Skeletal muscle satellite cell (primary cell): ENCODE measurements at regions not wholly inside any gene's neighbourhood (a gene's known extent, or its start where the extent isn't known, plus 50 kb on each side); places are given as distances from the start of the nearest gene placed in this dataset.

Experiments
- H3K27me3 ChIP-seq: 2 replicates; pipeline ENCODE4 v1.7.0; 2013; ENCODE audit warnings: low read length; ENCODE audit not compliant: control insufficient read depth, insufficient read depth
- H3K36me3 ChIP-seq: 2 replicates; pipeline ENCODE4 v1.7.0; 2013; ENCODE audit warnings: mild to moderate bottlenecking, control low read depth, low read length; ENCODE audit not compliant: insufficient read depth
- H3K4me1 ChIP-seq: 2 replicates; pipeline ENCODE4 v1.7.0; 2013; ENCODE audit warnings: low read length; ENCODE audit not compliant: control insufficient read depth, insufficient read depth
- H3K4me2 ChIP-seq: 2 replicates; pipeline ENCODE4 v1.7.0; 2013; ENCODE audit warnings: mild to moderate bottlenecking, low read length
- H3K4me3 ChIP-seq: 2 replicates; pipeline ENCODE4 v1.7.0; 2013; ENCODE audit warnings: low read length
- H3K9ac ChIP-seq: 2 replicates; pipeline ENCODE4 v1.7.0; 2013; ENCODE audit warnings: mild to moderate bottlenecking, low read depth, low read length, moderate library complexity
- H3K9me3 ChIP-seq: replicated peaks from 2 replicates; pipeline ENCODE4 v1.7.0; 2013; ENCODE audit warnings: mild to moderate bottlenecking, control low read depth, low read length

DNA sequence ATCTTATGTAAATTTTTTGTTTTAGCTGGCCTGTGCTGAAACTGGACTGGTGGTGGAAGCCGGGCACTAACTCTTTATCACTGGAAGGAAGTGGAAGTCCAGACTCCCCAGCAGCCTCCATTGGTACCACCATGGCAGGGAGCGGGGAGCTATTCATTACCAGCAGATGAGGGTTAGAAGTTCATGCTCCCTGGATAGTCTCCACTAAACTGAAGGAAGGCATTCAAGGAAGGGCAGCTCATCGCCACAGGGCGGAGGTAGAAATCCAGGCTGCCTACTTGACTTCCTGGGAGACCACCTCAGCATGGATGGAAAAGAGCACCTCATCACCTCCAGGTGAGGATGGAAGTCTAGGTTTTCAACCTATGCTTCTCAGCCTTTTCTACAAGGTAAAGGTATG lies 130.9 kb downstream of the SLC16A9 start:
- Histone ChIP-seq H3K9ac (no peak overlapping the region), H3K4me1 (no peaks in the 10 kb centered on the region), H3K36me3 (no peaks in the 10 kb centered on the region), H3K9me3 (no peaks in the 10 kb centered on the region), H3K4me2 (no peak overlapping the region), H3K27me3 (peaks cover 3% of the 10 kb centered on the region), H3K4me3 (no peak overlapping the region)

GRCh38 chr10:59577984-59578383 lies 131.7 kb downstream of the SLC16A9 start:
- H3K36me3 ChIP-seq: no peaks in the 10 kb centered on the region
- no peak overlapping the region for H3K4me2 ChIP-seq
- H3K9ac ChIP-seq: no peak overlapping the region
- peaks cover 3% of the 10 kb centered on the region for H3K27me3 ChIP-seq
- no peaks in the 10 kb centered on the region for H3K9me3 ChIP-seq
- no peak overlapping the region for H3K4me3 ChIP-seq
- H3K4me1 ChIP-seq: no peaks in the 10 kb centered on the region

DNA sequence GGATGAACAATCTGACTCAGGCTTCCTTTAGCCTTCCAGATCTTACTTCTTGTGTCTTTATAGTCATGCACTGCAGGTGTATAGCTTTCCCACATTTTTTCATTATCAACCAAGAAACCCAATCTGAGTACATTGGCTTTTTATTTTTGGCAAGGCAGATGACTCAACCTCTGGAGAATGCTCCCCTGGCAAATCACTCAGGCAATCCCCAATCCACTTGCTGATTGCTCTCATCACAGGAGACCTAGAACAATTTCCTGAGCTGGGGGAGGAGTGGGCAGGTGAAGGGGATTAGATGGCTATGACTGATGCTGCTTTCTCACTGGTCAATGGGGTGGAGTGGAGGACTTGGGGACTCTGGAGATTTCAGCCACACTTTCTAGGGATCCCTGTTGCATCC lies 134.4 kb downstream of the SLC16A9 start:
- no peaks in the 10 kb centered on the region for H3K9me3 ChIP-seq
- H3K9ac ChIP-seq: no peak overlapping the region
- no peaks in the 10 kb centered on the region for H3K36me3 ChIP-seq
- H3K27me3 ChIP-seq: peaks cover 6% of the 10 kb centered on the region
- no peak overlapping the region for H3K4me3 ChIP-seq
- no peaks in the 10 kb centered on the region for H3K4me1 ChIP-seq
- H3K4me2 ChIP-seq: no peak overlapping the region

DNA sequence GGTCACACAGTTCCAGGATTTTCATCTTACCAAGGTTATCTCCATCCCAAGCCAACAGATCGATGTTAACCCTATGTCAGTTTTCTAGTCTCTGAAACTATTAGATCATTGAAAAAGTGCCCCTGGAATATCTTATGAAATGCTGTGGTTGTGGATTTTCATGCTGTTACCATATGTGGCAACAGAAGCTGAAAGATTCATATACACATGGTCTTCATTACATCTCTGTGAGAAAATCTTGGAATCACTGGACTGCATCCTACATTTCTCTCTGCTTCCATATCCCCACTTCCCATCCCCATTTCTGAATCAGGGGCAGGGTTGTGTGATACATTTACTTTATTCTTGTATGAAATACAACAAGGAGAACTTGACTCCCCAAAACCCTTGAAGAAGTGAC lies 146.1 kb downstream of the SLC16A9 start:
- Histone ChIP-seq H3K4me3 (no peak overlapping the region), H3K9me3 (no peaks in the 10 kb centered on the region), H3K4me2 (no peak overlapping the region), H3K36me3 (no peaks in the 10 kb centered on the region), H3K9ac (no peak overlapping the region), H3K27me3 (no peaks in the 10 kb centered on the region), H3K4me1 (peaks cover 7% of the 10 kb centered on the region)

DNA sequence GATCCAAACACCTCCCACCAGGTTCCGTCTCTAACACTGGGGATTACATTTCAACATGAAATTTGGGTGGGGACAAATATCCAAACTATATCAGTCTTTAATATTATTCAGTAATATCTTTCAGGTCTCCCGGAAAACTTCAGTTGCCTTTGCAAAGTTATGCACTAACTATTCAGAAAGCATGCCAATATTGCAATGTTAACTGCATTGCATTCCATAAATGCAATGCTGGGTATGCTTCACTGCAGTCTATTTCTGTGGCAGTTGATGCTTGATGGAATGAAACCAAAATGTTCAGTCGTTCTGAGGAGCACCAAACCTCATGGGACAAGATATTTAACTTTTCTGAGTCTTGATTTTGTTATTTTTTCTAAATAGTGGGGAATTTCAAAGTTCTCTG lies 147.5 kb downstream of the SLC16A9 start:
- no peak overlapping the region for H3K4me2 ChIP-seq
- H3K4me3 ChIP-seq: no peak overlapping the region
- H3K27me3 ChIP-seq: no peaks in the 10 kb centered on the region

DNA sequence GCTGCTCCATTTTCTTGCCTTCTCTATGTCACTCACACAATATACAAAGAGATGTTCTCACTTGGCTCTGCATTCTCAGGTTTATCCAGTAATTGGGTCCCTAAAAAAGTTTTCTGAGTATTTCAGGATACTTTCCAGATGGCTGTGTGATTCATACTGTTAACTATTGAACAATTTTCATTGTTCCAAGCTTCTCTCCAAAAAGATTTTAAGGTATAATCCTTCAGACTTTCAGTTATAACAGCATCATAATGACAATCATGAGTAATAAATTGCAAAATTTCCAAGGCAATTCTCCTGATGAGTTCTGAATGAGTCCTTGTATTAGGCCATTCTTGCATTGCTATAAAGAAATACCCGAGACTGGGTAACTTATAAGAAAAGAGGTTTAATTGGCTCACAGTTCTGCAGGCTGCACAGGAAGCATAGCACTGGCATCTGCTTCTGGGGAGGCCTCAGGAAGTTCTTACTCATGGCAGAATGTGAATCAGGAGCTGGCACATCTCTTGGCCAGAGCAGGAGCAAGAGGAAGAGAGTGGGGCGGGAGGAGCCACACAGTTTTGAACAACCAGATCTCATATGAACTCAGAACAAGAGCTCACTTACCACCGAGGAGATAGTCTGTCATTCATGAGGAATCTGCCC lies 148.1 kb downstream of the SLC16A9 start:
- H3K4me2 ChIP-seq: no peak overlapping the region
- no peak overlapping the region for H3K4me3 ChIP-seq
- no peaks in the 10 kb centered on the region for H3K36me3 ChIP-seq
- no peaks in the 10 kb centered on the region for H3K27me3 ChIP-seq
- no peak overlapping the region for H3K9ac ChIP-seq
- H3K9me3 ChIP-seq: no peaks in the 10 kb centered on the region
- peaks cover 7% of the 10 kb centered on the region for H3K4me1 ChIP-seq

More for the DNA sequence above, 147.5 kb downstream of the SLC16A9 start:
- no peaks in the 10 kb centered on the region for H3K9me3 ChIP-seq
- H3K4me1 ChIP-seq: peaks cover 7% of the 10 kb centered on the region
- H3K36me3 ChIP-seq: no peaks in the 10 kb centered on the region
- no peak overlapping the region for H3K9ac ChIP-seq

DNA sequence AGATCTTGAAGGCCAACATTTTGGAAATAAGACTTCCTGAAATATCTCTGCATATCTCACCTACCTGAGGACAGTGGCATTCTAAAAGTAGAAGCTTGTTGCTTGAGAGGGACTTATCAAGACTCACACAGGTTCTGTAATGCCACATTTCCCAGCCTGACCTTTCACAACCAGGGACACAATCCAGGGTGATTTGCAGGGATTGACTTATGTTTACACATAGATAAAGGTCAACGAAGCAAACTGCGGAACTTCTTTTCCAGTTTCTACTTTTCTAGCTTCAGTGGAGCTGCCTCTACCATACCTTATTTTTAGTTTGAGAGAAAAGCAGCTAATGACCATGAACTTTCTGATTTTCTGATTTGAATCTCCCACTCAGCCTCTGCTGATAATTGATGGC lies 148.7 kb downstream of the SLC16A9 start:
- Histone ChIP-seq H3K9me3 (no peaks in the 10 kb centered on the region), H3K9ac (no peak overlapping the region), H3K36me3 (no peaks in the 10 kb centered on the region)

DNA sequence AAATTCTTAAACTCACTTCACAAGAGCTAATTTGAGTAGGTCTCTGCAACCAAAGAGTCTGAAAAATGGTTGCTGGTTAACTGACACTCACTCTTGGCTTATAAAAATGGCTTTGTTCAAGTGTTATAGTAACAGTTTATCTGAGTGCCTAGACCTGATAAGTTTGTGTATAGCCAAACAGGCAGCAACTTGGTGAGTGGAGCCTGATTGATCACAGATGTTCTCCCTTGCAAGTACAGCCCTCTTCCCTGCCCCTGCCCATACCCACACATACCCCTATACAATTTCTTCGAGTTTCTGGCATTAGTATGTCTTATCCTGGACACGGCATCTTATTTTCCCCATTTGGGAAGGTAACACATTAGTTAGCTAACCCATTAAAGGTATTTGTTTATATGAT lies 149.5 kb downstream of the SLC16A9 start:
- H3K4me2 ChIP-seq: no peak overlapping the region
- H3K4me1 ChIP-seq: peaks cover 7% of the 10 kb centered on the region
- no peak overlapping the region for H3K9ac ChIP-seq
- no peaks in the 10 kb centered on the region for H3K9me3 ChIP-seq
- H3K27me3 ChIP-seq: no peaks in the 10 kb centered on the region
- no peak overlapping the region for H3K4me3 ChIP-seq
- no peaks in the 10 kb centered on the region for H3K36me3 ChIP-seq

More for the DNA sequence above, 148.7 kb downstream of the SLC16A9 start:
- H3K27me3 ChIP-seq: no peaks in the 10 kb centered on the region
- no peak overlapping the region for H3K4me2 ChIP-seq
- no peak overlapping the region for H3K4me3 ChIP-seq
- H3K4me1 ChIP-seq: peaks cover 7% of the 10 kb centered on the region

DNA sequence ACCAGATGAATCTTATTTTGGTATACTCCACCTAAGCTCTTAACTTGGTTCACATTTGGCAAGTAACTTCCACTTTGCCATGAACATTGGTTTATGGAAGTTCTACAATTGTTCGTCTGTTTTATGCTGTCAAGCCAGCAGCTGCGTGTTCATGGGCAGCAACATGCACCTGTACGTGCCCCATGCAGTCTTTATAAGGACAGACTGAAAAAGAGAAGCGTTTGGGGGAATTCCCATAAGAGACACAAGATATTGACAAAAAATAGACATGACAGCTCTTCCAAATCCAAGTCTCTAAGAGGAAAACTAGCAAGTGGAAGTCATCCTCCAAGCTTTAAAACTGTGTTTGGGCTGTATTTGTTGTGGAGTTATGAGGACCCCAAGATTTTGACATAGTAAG lies 151.6 kb downstream of the SLC16A9 start:
- Histone ChIP-seq H3K9me3 (no peaks in the 10 kb centered on the region), H3K4me1 (peaks cover 7% of the 10 kb centered on the region), H3K9ac (no peak overlapping the region), H3K36me3 (no peaks in the 10 kb centered on the region), H3K27me3 (no peaks in the 10 kb centered on the region), H3K4me2 (no peak overlapping the region), H3K4me3 (no peak overlapping the region)

DNA sequence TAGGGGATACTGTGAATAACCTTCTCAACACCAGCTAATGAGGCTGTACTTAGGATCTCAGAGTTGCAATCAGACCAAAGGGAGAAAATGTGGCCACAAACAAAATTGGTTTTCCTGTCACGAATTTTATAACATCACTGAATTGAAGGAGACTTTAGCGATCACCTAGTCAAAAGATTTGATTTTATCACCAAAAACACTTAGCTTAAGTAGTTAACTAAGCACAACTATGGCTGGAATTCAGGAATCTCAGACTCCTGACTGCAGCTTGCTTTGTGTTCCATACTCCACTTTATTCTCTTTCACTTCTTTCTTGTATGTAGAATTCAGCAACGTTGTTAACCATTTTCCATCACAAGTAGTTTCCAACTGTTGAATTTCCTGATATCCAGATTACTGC lies 152.0 kb downstream of the SLC16A9 start:
- no peak overlapping the region for H3K9ac ChIP-seq
- H3K4me1 ChIP-seq: peaks cover 7% of the 10 kb centered on the region
- no peak overlapping the region for H3K4me3 ChIP-seq
- H3K9me3 ChIP-seq: no peaks in the 10 kb centered on the region
- no peak overlapping the region for H3K4me2 ChIP-seq
- no peaks in the 10 kb centered on the region for H3K27me3 ChIP-seq
- no peaks in the 10 kb centered on the region for H3K36me3 ChIP-seq

DNA sequence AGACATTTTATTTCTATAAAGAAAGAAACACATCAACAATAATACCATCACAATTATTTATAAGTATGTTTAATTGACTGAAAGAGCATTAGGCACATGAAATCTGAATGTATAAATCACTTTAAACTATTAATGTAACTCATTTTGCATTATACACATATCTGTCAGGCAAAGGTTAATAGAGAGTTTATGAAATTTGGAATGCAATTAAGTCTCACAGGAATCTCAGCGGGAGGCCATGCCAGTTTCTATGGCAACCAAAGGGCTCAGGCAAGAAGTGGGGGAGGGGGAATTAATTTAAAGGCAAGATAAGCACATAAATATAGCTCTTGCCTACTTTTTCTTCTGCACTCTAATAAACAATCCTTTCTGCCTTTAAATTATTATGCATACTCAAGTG lies 152.6 kb downstream of the SLC16A9 start:
- Histone ChIP-seq H3K27me3 (no peaks in the 10 kb centered on the region), H3K4me3 (no peak overlapping the region), H3K4me2 (no peak overlapping the region), H3K9me3 (no peaks in the 10 kb centered on the region), H3K9ac (no peak overlapping the region), H3K4me1 (peaks cover 7% of the 10 kb centered on the region), H3K36me3 (no peaks in the 10 kb centered on the region)

GRCh38 chr10:59553162-59553900 lies 156.3 kb downstream of the SLC16A9 start:
- Histone ChIP-seq H3K4me1 (no peaks in the 10 kb centered on the region), H3K4me2 (no peak overlapping the region), H3K36me3 (no peaks in the 10 kb centered on the region), H3K4me3 (no peak overlapping the region), H3K27me3 (no peaks in the 10 kb centered on the region), H3K9me3 (no peaks in the 10 kb centered on the region), H3K9ac (no peak overlapping the region)
